SU-DHL-6 (cell line): ENCODE measurements at regions not wholly inside any gene's neighbourhood (a gene's known extent, or its start where the extent isn't known, plus 50 kb on each side); places are given as distances from the start of the nearest gene placed in this dataset.

Experiments used
- H2AFZ ChIP-seq: fragments of 200-600 bp; sonication (generic); 2 replicates; pipeline ENCODE4 v1.6.1; 2014; ENCODE audit warnings: low read depth, mild to moderate bottlenecking, moderate library complexity, mixed read lengths, antibody characterized with exemption, low read length; ENCODE audit not compliant: severe bottlenecking
- H3F3A ChIP-seq: fragments of 200-600 bp; shearing (Covaris generic); 2 replicates; pipeline ENCODE4 v1.6.0; 2016; ENCODE audit warnings: antibody characterized with exemption, mild to moderate bottlenecking; ENCODE audit not compliant: insufficient read depth
- H3K27ac ChIP-seq: fragments of 200-600 bp; sonication (generic); 2 replicates; pipeline ENCODE4 v1.5.1; 2016; ENCODE audit warnings: low read depth, mild to moderate bottlenecking, low read length, moderate library complexity, mixed read lengths
- H3K27me3 ChIP-seq: fragments of 200-600 bp; sonication (generic), shearing (Covaris generic); 2 replicates; pipeline ENCODE4 v1.6.0; 2014; ENCODE audit warnings: mild to moderate bottlenecking, low read length
- H3K36me3 ChIP-seq: fragments of 200-600 bp; sonication (generic); 2 replicates; pipeline ENCODE4 v1.6.1; 2014; ENCODE audit warnings: mild to moderate bottlenecking, low read length, mixed read lengths
- H3K4me2 ChIP-seq: fragments of 300-600, 200-600 bp; shearing (Covaris generic), sonication (generic); 2 replicates; pipeline ENCODE4 v1.6.0; 2014; ENCODE audit warnings: low read length, low read depth, mild to moderate bottlenecking; ENCODE audit not compliant: poor library complexity, severe bottlenecking
- H3K4me3 ChIP-seq: fragments of 200-600 bp; sonication (generic); 2 replicates; pipeline ENCODE4 v1.5.1; 2014; ENCODE audit warnings: antibody characterized with exemption, low read length, mild to moderate bottlenecking, mixed read lengths; ENCODE audit not compliant: insufficient read depth, poor library complexity, severe bottlenecking
- H3K79me2 ChIP-seq: fragments of 200-600 bp; sonication (generic); 2 replicates; pipeline ENCODE4 v1.6.1; 2014; ENCODE audit warnings: mild to moderate bottlenecking, low read length, moderate library complexity; ENCODE audit not compliant: insufficient read depth
- H3K9ac ChIP-seq: fragments of 200-600 bp; sonication (generic); 2 replicates; pipeline ENCODE4 v1.7.0; 2014; ENCODE audit warnings: mild to moderate bottlenecking, low read length
- H3K9me2 ChIP-seq: fragments of 200-600 bp; sonication (generic); replicated peaks from 2 replicates; pipeline ENCODE4 v1.6.1; 2014; ENCODE audit warnings: low read length; ENCODE audit not compliant: insufficient read depth
- H3K9me3 ChIP-seq: fragments of 200-600 bp; sonication (generic); 2 replicates; pipeline ENCODE4 v1.6.1; 2014; ENCODE audit warnings: low read length, mixed read lengths; ENCODE audit not compliant: insufficient read depth
- H4K20me1 ChIP-seq: fragments of 200-600 bp; sonication (generic); 2 replicates; pipeline ENCODE4 v1.6.1; 2014; ENCODE audit warnings: low read depth, mild to moderate bottlenecking, antibody characterized with exemption, low read length, moderate library complexity, mixed read lengths
- EZH2phosphoT487 ChIP-seq: fragments of 200-600 bp; sonication (generic), shearing (Covaris generic); conservative IDR thresholded peaks from 2 replicates; pipeline ENCODE4 v1.6.1; 2018; ENCODE audit warnings: mild to moderate bottlenecking, antibody characterized with exemption, low read length, moderate library complexity, mixed read lengths
- TF ChIP-seq, protein P1 (sequence below): fragments of 200-600 bp; sonication (generic); IDR thresholded peaks from one replicate; pipeline ENCODE4 v1.5.1; 2017; ENCODE audit warnings: antibody characterized with exemption, mild to moderate bottlenecking, low read length, moderate library complexity; ENCODE audit not compliant: insufficient read depth, poor library complexity, severe bottlenecking

DNA sequence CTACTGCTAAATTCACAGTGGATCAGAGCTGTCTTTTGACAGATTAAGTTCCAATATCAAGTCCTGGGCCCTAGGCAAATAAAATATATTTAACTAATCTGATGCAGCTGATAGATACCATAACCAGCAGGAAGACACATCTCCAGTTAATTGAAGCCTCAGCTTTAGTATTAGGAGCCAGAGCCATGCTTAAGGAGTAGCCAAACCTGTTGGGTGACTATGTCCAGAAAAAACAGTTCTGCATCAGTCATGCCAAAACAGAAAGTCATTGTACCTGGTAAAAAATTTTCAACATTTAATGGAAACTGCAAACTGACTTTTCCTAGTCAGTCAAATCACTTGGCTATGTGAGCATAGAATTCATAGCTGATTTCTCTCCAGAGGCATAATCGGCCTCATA lies 200.5 kb upstream of the RUNX1 start:
- Histone ChIP-seq H3K9ac (no peak overlapping the region), H3K27ac (no peak overlapping the region), H3K9me2 (no peaks in the 10 kb centered on the region), H3K27me3 (no peaks in the 10 kb centered on the region), H3K79me2 (no peaks in the 10 kb centered on the region), H3F3A (no peaks in the 10 kb centered on the region), H3K4me3 (no peak overlapping the region), H2AFZ (no peak overlapping the region), H4K20me1 (no peaks in the 10 kb centered on the region), H3K36me3 (no peaks in the 10 kb centered on the region), H3K4me2 (no peak overlapping the region), H3K9me3 (peaks cover 24% of the 10 kb centered on the region)
- no peak for TF ChIP-seq EZH2phosphoT487
- TF ChIP-seq, protein P1, sequence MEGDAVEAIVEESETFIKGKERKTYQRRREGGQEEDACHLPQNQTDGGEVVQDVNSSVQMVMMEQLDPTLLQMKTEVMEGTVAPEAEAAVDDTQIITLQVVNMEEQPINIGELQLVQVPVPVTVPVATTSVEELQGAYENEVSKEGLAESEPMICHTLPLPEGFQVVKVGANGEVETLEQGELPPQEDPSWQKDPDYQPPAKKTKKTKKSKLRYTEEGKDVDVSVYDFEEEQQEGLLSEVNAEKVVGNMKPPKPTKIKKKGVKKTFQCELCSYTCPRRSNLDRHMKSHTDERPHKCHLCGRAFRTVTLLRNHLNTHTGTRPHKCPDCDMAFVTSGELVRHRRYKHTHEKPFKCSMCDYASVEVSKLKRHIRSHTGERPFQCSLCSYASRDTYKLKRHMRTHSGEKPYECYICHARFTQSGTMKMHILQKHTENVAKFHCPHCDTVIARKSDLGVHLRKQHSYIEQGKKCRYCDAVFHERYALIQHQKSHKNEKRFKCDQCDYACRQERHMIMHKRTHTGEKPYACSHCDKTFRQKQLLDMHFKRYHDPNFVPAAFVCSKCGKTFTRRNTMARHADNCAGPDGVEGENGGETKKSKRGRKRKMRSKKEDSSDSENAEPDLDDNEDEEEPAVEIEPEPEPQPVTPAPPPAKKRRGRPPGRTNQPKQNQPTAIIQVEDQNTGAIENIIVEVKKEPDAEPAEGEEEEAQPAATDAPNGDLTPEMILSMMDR: no peak

DNA sequence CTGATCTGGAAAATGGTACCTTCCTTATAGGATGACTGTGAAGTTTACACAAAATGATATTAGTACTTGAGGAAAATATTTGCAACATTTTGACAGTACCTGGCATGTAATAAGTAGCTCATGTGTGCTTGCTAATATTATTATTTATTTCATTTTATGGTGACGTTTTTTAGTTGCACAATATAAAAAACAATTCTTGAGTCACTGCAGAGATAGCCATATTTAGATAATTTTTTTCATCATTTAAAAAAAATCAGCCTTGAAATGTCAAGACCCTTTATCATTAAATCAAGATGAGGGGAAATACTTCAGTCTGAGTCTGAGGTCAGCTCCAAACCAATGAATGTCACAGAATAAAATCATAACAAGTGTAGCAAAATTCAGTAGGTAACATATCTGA lies 196.8 kb upstream of the RUNX1 start:
- Histone ChIP-seq H3K9ac (no peak overlapping the region), H3K4me2 (no peak overlapping the region), H3K9me3 (peaks cover 15% of the 10 kb centered on the region), H3K9me2 (no peaks in the 10 kb centered on the region), H3K27ac (no peak overlapping the region), H4K20me1 (no peaks in the 10 kb centered on the region), H2AFZ (no peak overlapping the region), H3K79me2 (no peaks in the 10 kb centered on the region), H3K4me3 (no peak overlapping the region), H3F3A (no peaks in the 10 kb centered on the region), H3K36me3 (no peaks in the 10 kb centered on the region), H3K27me3 (no peaks in the 10 kb centered on the region)
- no peak for TF ChIP-seq EZH2phosphoT487
- TF ChIP-seq, protein P1: no peak

DNA sequence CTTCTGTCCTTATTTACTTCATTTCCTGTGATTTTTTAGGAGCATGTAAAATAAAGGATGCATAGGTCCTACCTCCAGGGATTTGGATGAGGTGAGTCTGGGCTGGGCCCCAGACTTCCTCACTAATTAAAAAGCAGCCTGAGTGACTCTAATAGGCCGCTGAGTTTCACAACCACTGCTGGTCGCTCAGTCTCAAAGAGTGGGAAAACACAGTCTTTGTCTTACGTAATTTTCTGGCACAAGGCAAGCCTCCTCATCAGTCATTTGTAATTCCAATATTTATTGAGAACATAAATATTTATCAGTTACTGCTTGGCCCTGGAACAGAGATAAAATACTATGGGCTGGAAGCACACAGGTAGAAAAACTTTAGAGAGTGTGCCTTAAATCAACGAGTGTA lies 195.4 kb upstream of the RUNX1 start:
- Histone ChIP-seq H3K4me2 (no peak overlapping the region), H3F3A (no peaks in the 10 kb centered on the region), H3K27ac (no peak overlapping the region), H3K36me3 (no peaks in the 10 kb centered on the region), H3K9me2 (no peaks in the 10 kb centered on the region), H3K4me3 (no peak overlapping the region), H3K79me2 (no peaks in the 10 kb centered on the region), H3K27me3 (no peaks in the 10 kb centered on the region), H2AFZ (no peak overlapping the region), H4K20me1 (no peaks in the 10 kb centered on the region), H3K9ac (no peak overlapping the region), H3K9me3 (0 out of 2 replicates have a peak, but pooled peaks cover 3% of the 10 kb centered on the region)
- TF ChIP-seq EZH2phosphoT487: no peak
- TF ChIP-seq, protein P1: no peak

DNA sequence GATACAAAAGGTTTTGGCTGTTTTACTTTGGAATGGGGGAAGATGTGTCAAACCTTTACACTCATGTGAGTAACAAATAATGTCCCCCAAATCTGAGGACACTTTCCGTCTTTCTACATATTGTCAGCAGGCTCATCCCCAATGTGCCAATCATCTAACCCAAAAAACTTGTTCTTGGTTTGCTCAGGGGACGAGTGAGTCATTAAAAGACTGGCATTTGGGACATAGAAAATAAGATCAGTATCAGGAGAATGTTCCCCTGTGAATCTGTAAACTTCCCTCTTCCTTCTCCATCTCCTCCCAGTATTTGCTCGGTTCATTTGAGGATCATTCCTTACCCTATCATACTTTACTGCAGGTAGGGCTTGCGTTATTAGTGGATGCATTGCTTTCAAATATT lies 194.1 kb upstream of the RUNX1 start:
- Histone ChIP-seq H3K27me3 (no peaks in the 10 kb centered on the region), H3K4me2 (no peak overlapping the region)

More for the DNA sequence above, 194.1 kb upstream of the RUNX1 start:
- Histone ChIP-seq H3K4me3 (no peak overlapping the region), H3K27ac (no peak overlapping the region), H2AFZ (no peak overlapping the region), H3K36me3 (no peaks in the 10 kb centered on the region), H4K20me1 (no peaks in the 10 kb centered on the region), H3K79me2 (no peaks in the 10 kb centered on the region), H3K9me3 (no peaks in the 10 kb centered on the region), H3F3A (no peaks in the 10 kb centered on the region), H3K9ac (no peak overlapping the region), H3K9me2 (no peaks in the 10 kb centered on the region)
- no peak for TF ChIP-seq EZH2phosphoT487
- TF ChIP-seq, protein P1: no peak
